A549 (cell line): ENCODE measurements at regions not wholly inside any gene's neighbourhood (a gene's known extent, or its start where the extent isn't known, plus 50 kb on each side); places are given as distances from the start of the nearest gene placed in this dataset.

Experiments
- CEBPB ChIP-seq, 2 experiments: fragments of >200 bp in 1 of 2; sonication (Bioruptor Twin) in 1 of 2; formaldehyde crosslinking in 1 of 2; IDR thresholded peaks; 2 replicates each; pipeline ENCODE4 v1.6.1; 2012 to 2016
- CTCF ChIP-seq: fragments of >200 bp; sonication (Bioruptor Twin); formaldehyde crosslinking; IDR thresholded peaks from 3 replicates; pipeline ENCODE4 v1.5.1; 2016
- EHF ChIP-seq: fragments of 250-450 bp; sonication (Bioruptor Pico); IDR thresholded peaks from 2 replicates; pipeline ENCODE4 v1.5.0; 2020; ENCODE audit warnings: mild to moderate bottlenecking
- JUN ChIP-seq, 2 experiments: fragments of >200 bp; sonication (Bioruptor Twin); formaldehyde crosslinking; IDR thresholded peaks; 2 replicates in 1 of 2; 3 replicates in 1 of 2; pipeline ENCODE4 v1.6.1; 2016 to 2017
- MAZ ChIP-seq: fragments of 150-350 bp; IDR thresholded peaks from 2 replicates; pipeline ENCODE4 v1.6.1; 2014; ENCODE audit warnings: antibody characterized with exemption, low read depth, low read length, borderline replicate concordance
- POLR2A ChIP-seq: IDR thresholded peaks from 2 replicates; pipeline ENCODE4 v1.6.1; 2012; ENCODE audit warnings: mild to moderate bottlenecking, low read length
- ZSCAN20 ChIP-seq: fragments of 250-450 bp; sonication (Bioruptor Pico); IDR thresholded peaks from 2 replicates; pipeline ENCODE4 v1.8.0; 2022; ENCODE audit warnings: mild to moderate bottlenecking, moderate library complexity

GRCh38 chr18:78458356-78458755, 521.3 kb upstream of the SALL3 start:
- TF ChIP-seq MAZ (no peak), POLR2A (no peak), EHF (CRISPR knock-in tag) (no peak), CTCF (no peak), CEBPB (IDR thresholded peaks at IDR 0.05) (no peak), JUN (IDR thresholded peaks at IDR 0.05) (no peak), ZSCAN20 (CRISPR knock-in tag) (no peak)
